Liver (tissue), 8 donors: ENCODE measurements at regions not wholly inside any gene's neighbourhood (a gene's known extent, or its start where the extent isn't known, plus 50 kb on each side); places are given as distances from the start of the nearest gene placed in this dataset.

ENCODE experiments used
- DNase-seq: peaks from one replicate; pipeline ENCODE4 v3.0.0-alpha.2; 2017; ENCODE audit warnings: low spot score
- H3K27ac ChIP-seq, 2 donors: one replicate each; pipeline ENCODE4 v1.7.0; 2013; ENCODE audit warnings: inconsistent platforms in 2 of 2, low read length in 2 of 2, control low read depth in 1 of 2, low read depth in 1 of 2, mild to moderate bottlenecking in 1 of 2
- H3K27me3 ChIP-seq, 4 donors: one replicate each; pipeline versions ENCODE4 v1.6.1 to v1.7.0; 2013; ENCODE audit warnings: low read length in 3 of 4, inconsistent platforms in 1 of 4, mild to moderate bottlenecking in 1 of 4, moderate library complexity in 1 of 4; ENCODE audit not compliant: control insufficient read depth in 4 of 4, insufficient read depth in 4 of 4
- H3K36me3 ChIP-seq, 4 donors: one replicate each; pipeline versions ENCODE4 v1.6.1 to v1.7.0; 2013; ENCODE audit warnings: low read length in 3 of 4, mild to moderate bottlenecking in 3 of 4, low read depth in 1 of 4, moderate library complexity in 1 of 4; ENCODE audit not compliant: control insufficient read depth in 4 of 4, insufficient read depth in 3 of 4
- H3K4me1 ChIP-seq, 4 donors: one replicate each; pipeline versions ENCODE4 v1.6.1 to v1.7.0; 2013; ENCODE audit warnings: low read length in 3 of 4, mild to moderate bottlenecking in 3 of 4, moderate library complexity in 1 of 4; ENCODE audit not compliant: control insufficient read depth in 4 of 4, insufficient read depth in 4 of 4
- H3K4me3 ChIP-seq, 3 donors: one replicate each; pipeline versions ENCODE4 v1.6.1 to v1.7.0; 2013; ENCODE audit warnings: low read length in 3 of 3, control low read depth in 1 of 3, low read depth in 1 of 3, mild to moderate bottlenecking in 1 of 3
- H3K9ac ChIP-seq, 2 donors: one replicate each; pipeline ENCODE4 v1.7.0; 2013; ENCODE audit warnings: low read length in 2 of 2, mild to moderate bottlenecking in 2 of 2, moderate library complexity in 2 of 2, control low read depth in 1 of 2, low read depth in 1 of 2
- H3K9me3 ChIP-seq, 4 donors: one replicate each; pipeline versions ENCODE4 v1.6.1 to v1.7.0; 2013; ENCODE audit warnings: low read length in 3 of 4; ENCODE audit not compliant: control insufficient read depth in 4 of 4
- EGR1 ChIP-seq, 2 donors: IDR thresholded peaks; 2 replicates each; pipeline ENCODE4 v1.6.1; 2016 to 2018; ENCODE audit warnings: antibody characterized with exemption in 2 of 2, low read depth in 2 of 2
- FOXA1 ChIP-seq: IDR thresholded peaks from 2 replicates; pipeline ENCODE4 v1.6.1; 2016; ENCODE audit warnings: antibody characterized with exemption
- FOXA2 ChIP-seq: IDR thresholded peaks from 2 replicates; pipeline ENCODE4 v1.6.1; 2016; ENCODE audit warnings: antibody characterized with exemption
- GABPA ChIP-seq, 2 donors: IDR thresholded peaks in 1 of 2; conservative IDR thresholded peaks in 1 of 2; 2 replicates each; pipeline ENCODE4 v1.6.1; 2016; ENCODE audit warnings: antibody characterized with exemption in 2 of 2, mild to moderate bottlenecking in 1 of 2, moderate library complexity in 1 of 2
- HNF4A ChIP-seq, 2 donors: conservative IDR thresholded peaks; 2 replicates each; pipeline ENCODE4 v1.6.1; 2016; ENCODE audit warnings: antibody characterized with exemption in 2 of 2, mild to moderate bottlenecking in 2 of 2
- HNF4G ChIP-seq: IDR thresholded peaks from 2 replicates; pipeline ENCODE4 v1.6.1; 2016; ENCODE audit warnings: antibody characterized with exemption
- JUND ChIP-seq, 2 donors: IDR thresholded peaks; 2 replicates each; pipeline ENCODE4 v1.6.1; 2016; ENCODE audit warnings: antibody characterized with exemption in 2 of 2
- NR2F2 ChIP-seq: IDR thresholded peaks from 2 replicates; pipeline ENCODE4 v1.6.1; 2016; ENCODE audit warnings: antibody characterized with exemption
- RAD21 ChIP-seq, 2 donors: IDR thresholded peaks; 2 replicates each; pipeline ENCODE4 v1.6.1; 2016; ENCODE audit warnings: antibody characterized with exemption in 2 of 2, mild to moderate bottlenecking in 2 of 2
- RXRA ChIP-seq, 2 donors: IDR thresholded peaks; 2 replicates each; pipeline ENCODE4 v1.6.1; 2017 to 2018; ENCODE audit warnings: antibody characterized with exemption in 2 of 2, mild to moderate bottlenecking in 1 of 2
- SP1 ChIP-seq: IDR thresholded peaks from 2 replicates; pipeline ENCODE4 v1.6.1; 2018; ENCODE audit warnings: antibody characterized with exemption, mild to moderate bottlenecking
- TAF1 ChIP-seq: conservative IDR thresholded peaks from 2 replicates; pipeline ENCODE4 v1.6.1; 2016; ENCODE audit warnings: antibody characterized with exemption, mild to moderate bottlenecking
- YY1 ChIP-seq: IDR thresholded peaks from 2 replicates; pipeline ENCODE4 v1.6.1; 2016; ENCODE audit warnings: antibody characterized with exemption, mild to moderate bottlenecking
- WGBS: extraction: QIAGEN DNeasy Blood & Tissue Kit; methylation state at CpG from one replicate; pipeline ENCODE4 v1.1.7; 2013; 5-methylcytosine and 5-hydroxymethylcytosine counted together
- TF ChIP-seq, protein P1 (sequence below): IDR thresholded peaks from 2 replicates; pipeline ENCODE4 v1.6.1; 2016; ENCODE audit warnings: antibody characterized with exemption, mild to moderate bottlenecking
- TF ChIP-seq, protein P2 (sequence below): IDR thresholded peaks from 2 replicates; pipeline ENCODE4 v1.6.1; 2016; ENCODE audit warnings: antibody characterized with exemption
- TF ChIP-seq, protein P3 (sequence below): IDR thresholded peaks from 2 replicates; pipeline ENCODE4 v1.6.1; 2016; ENCODE audit warnings: antibody characterized with exemption
- TF ChIP-seq, protein P4 (sequence below): IDR thresholded peaks from 2 replicates; pipeline ENCODE4 v1.6.1; 2016; ENCODE audit warnings: antibody characterized with exemption
- TF ChIP-seq, protein P5 (sequence below): fragments of 150-350 bp; IDR thresholded peaks from 2 replicates; pipeline ENCODE4 v1.5.1; 2017; ENCODE audit warnings: improper control_type of control experiment, low read depth, low read length; ENCODE audit not compliant: missing input control
- donor health status: healthy.
- donor health status: healthy.
- donor health status: healthy.
- donor health status: healthy.
- donor health status: healthy.

DNA sequence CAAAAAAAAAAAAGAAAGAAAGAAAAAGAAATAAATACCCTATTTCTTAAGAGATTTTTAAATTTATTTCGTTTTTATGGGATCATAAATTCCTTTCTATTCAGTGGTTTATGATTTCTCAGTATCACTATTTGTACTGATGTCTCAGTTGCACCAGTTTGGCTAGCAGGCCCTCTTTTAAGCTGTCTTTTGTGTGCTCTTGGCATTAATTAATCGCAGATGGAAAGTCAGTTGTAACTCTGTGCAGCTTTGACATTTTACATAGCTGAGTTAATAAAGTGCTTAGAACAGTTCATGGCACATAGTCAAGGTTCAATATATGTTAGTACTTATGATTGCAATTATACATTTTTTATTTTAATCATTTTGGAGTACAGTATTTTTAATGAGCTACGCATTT lies 123.7 kb upstream of the NUDT6 start:
- H3K27me3 ChIP-seq = no peaks in the 10 kb centered on the region
- peaks cover 0 to 3% (median 0%) of the 10 kb centered on the region in 4 donors for H3K36me3 ChIP-seq
- no peak for TF ChIP-seq SP1
- TF ChIP-seq YY1 = no peak
- TF ChIP-seq TAF1 = no peak
- TF ChIP-seq, protein P1, sequence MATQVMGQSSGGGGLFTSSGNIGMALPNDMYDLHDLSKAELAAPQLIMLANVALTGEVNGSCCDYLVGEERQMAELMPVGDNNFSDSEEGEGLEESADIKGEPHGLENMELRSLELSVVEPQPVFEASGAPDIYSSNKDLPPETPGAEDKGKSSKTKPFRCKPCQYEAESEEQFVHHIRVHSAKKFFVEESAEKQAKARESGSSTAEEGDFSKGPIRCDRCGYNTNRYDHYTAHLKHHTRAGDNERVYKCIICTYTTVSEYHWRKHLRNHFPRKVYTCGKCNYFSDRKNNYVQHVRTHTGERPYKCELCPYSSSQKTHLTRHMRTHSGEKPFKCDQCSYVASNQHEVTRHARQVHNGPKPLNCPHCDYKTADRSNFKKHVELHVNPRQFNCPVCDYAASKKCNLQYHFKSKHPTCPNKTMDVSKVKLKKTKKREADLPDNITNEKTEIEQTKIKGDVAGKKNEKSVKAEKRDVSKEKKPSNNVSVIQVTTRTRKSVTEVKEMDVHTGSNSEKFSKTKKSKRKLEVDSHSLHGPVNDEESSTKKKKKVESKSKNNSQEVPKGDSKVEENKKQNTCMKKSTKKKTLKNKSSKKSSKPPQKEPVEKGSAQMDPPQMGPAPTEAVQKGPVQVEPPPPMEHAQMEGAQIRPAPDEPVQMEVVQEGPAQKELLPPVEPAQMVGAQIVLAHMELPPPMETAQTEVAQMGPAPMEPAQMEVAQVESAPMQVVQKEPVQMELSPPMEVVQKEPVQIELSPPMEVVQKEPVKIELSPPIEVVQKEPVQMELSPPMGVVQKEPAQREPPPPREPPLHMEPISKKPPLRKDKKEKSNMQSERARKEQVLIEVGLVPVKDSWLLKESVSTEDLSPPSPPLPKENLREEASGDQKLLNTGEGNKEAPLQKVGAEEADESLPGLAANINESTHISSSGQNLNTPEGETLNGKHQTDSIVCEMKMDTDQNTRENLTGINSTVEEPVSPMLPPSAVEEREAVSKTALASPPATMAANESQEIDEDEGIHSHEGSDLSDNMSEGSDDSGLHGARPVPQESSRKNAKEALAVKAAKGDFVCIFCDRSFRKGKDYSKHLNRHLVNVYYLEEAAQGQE = no peak
- TF ChIP-seq JUND (IDR thresholded peaks at IDR 0.05) = no peak
- TF ChIP-seq FOXA1 = no peak
- TF ChIP-seq, protein P2, sequence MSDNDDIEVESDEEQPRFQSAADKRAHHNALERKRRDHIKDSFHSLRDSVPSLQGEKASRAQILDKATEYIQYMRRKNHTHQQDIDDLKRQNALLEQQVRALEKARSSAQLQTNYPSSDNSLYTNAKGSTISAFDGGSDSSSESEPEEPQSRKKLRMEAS = no peak
- TF ChIP-seq, protein P3, sequence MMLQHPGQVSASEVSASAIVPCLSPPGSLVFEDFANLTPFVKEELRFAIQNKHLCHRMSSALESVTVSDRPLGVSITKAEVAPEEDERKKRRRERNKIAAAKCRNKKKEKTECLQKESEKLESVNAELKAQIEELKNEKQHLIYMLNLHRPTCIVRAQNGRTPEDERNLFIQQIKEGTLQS = no peak
- no peak for TF ChIP-seq RAD21 (IDR thresholded peaks at IDR 0.05)
- TF ChIP-seq, protein P4, sequence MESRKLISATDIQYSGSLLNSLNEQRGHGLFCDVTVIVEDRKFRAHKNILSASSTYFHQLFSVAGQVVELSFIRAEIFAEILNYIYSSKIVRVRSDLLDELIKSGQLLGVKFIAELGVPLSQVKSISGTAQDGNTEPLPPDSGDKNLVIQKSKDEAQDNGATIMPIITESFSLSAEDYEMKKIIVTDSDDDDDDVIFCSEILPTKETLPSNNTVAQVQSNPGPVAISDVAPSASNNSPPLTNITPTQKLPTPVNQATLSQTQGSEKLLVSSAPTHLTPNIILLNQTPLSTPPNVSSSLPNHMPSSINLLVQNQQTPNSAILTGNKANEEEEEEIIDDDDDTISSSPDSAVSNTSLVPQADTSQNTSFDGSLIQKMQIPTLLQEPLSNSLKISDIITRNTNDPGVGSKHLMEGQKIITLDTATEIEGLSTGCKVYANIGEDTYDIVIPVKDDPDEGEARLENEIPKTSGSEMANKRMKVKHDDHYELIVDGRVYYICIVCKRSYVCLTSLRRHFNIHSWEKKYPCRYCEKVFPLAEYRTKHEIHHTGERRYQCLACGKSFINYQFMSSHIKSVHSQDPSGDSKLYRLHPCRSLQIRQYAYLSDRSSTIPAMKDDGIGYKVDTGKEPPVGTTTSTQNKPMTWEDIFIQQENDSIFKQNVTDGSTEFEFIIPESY = no peak
- TF ChIP-seq NR2F2 = no peak
- TF ChIP-seq FOXA2 = no peak
- no peak for TF ChIP-seq EGR1 (IDR thresholded peaks at IDR 0.05; ENCODE audit: low read depth in 2 of 2)
- TF ChIP-seq GABPA (IDR thresholded peaks at IDR 0.05 in 1 of 2, conservative IDR thresholded peaks at IDR 0.05 in 1 of 2) = no peak
- no peak for TF ChIP-seq HNF4G
- TF ChIP-seq RXRA (IDR thresholded peaks at IDR 0.05) = no peak
- no peak for TF ChIP-seq HNF4A (conservative IDR thresholded peaks at IDR 0.05)
- TF ChIP-seq, protein P5, sequence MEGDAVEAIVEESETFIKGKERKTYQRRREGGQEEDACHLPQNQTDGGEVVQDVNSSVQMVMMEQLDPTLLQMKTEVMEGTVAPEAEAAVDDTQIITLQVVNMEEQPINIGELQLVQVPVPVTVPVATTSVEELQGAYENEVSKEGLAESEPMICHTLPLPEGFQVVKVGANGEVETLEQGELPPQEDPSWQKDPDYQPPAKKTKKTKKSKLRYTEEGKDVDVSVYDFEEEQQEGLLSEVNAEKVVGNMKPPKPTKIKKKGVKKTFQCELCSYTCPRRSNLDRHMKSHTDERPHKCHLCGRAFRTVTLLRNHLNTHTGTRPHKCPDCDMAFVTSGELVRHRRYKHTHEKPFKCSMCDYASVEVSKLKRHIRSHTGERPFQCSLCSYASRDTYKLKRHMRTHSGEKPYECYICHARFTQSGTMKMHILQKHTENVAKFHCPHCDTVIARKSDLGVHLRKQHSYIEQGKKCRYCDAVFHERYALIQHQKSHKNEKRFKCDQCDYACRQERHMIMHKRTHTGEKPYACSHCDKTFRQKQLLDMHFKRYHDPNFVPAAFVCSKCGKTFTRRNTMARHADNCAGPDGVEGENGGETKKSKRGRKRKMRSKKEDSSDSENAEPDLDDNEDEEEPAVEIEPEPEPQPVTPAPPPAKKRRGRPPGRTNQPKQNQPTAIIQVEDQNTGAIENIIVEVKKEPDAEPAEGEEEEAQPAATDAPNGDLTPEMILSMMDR = no peak
- DNase-seq = no peak
- H3K4me3 ChIP-seq = no peak overlapping the region
- WGBS = 97% methylated on average over 3 of the region's 3 CpGs
- no peak overlapping the region for H3K9ac ChIP-seq
- no peak overlapping the region for H3K27ac ChIP-seq
- peaks cover 2 to 10% (median 6%) of the 10 kb centered on the region in 4 donors for H3K9me3 ChIP-seq
- H3K4me1 ChIP-seq = no peaks in the 10 kb centered on the region
